ENCODE measurements at regions not wholly inside any gene's neighbourhood (a gene's known extent, or its start where the extent isn't known, plus 50 kb on each side); places are given as distances from the start of the nearest gene placed in this dataset.
"Not testable (repeated sequence)": the region's sequence is repeated elsewhere in the genome, so short reads cannot be mapped to it uniquely, and the experiment has no call there.

DNA sequence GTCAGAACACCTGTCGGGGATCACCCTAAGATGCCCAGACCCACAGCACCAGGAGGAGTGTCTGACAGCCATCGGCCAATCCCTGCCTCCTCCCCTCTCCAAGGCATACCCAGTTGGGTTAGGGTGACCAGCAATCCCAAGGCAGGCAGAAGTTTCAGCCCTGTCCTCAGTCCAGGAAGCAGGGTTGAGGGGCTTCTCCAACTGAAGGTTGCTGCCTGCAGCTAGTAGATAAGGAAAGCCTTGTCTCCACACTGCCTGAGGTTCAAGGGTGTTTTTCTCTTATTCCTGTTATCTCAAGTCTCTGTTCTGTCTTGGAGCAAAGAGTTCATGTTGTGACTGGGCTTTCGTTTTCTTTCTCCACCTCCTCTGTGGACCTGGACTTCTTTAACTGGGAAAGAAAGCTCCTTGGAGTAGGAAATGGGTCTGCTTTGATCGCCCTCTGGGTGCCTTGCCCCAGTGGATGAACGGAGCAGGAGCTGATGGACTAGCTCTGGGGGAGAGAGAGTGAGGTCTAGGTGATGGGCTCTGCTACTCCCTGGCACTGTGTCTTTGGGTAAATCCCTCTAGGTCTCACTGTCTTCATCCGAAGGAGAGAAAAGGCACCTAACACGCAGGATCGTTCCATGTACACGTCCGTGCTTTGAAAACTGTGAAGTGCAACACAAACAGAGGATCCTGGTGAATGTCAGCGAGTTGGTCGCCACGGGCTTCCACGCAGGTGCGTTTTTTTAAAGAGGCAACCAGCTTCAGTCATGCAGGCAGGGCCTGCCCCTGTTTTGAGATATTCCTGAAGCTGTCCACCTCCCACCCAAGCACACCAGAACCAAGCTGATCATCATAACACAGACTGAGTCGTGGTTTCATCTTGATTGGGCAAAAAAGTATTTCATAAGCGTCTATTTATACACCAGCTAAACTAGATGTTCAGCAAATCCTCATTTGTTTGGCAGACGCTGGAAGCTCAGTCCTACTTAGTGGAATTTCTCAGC lies 52.5 kb upstream of the FOXN3 start:
- Histone ChIP-seq H3K36me3 (ENCODE audit: control insufficient read depth, insufficient read depth, low read length) (0 out of 2 replicates have a peak, but pooled peaks cover 3% of the 10 kb centered on the region), H3K27me3 (ENCODE audit: control insufficient read depth, insufficient read depth, low read length) (no peaks in the 10 kb centered on the region), H3K9ac (ENCODE audit: low read length) (no peak overlapping the region), H3K4me1 (ENCODE audit: control insufficient read depth, insufficient read depth, low read length) (peaks cover 14% of the 10 kb centered on the region), H3K9me3 (ENCODE audit: control insufficient read depth, insufficient read depth, low read depth, low read length) (no peaks in the 10 kb centered on the region), H3K27ac (ENCODE audit: low read depth, low read length) (no peak overlapping the region), H3K4me3 (ENCODE audit: low read depth, low read length) (no peak overlapping the region)

GRCh38 chr14:89468566-89468965 lies 51.5 kb upstream of the FOXN3 start:
- peaks cover 14% of the 10 kb centered on the region for H3K4me1 ChIP-seq (ENCODE audit: control insufficient read depth, insufficient read depth, low read length)
- no peak overlapping the region for H3K27ac ChIP-seq (ENCODE audit: low read depth, low read length)
- H3K27me3 ChIP-seq (ENCODE audit: control insufficient read depth, insufficient read depth, low read length), result no peaks in the 10 kb centered on the region
- no peaks in the 10 kb centered on the region for H3K9me3 ChIP-seq (ENCODE audit: control insufficient read depth, insufficient read depth, low read depth, low read length)
- H3K36me3 ChIP-seq (ENCODE audit: control insufficient read depth, insufficient read depth, low read length), result 0 out of 2 replicates have a peak, but pooled peaks cover 3% of the 10 kb centered on the region
- no peak overlapping the region for H3K4me3 ChIP-seq (ENCODE audit: low read depth, low read length)
- H3K9ac ChIP-seq (ENCODE audit: low read length), result no peak overlapping the region

- peaks cover 14% of the 10 kb centered on the region for H3K4me1 ChIP-seq (ENCODE audit: control insufficient read depth, insufficient read depth, low read length)
- not testable (repeated sequence) for H3K36me3 ChIP-seq (ENCODE audit: control insufficient read depth, insufficient read depth, low read length); H3K4me3 ChIP-seq (ENCODE audit: low read depth, low read length); H3K9ac ChIP-seq (ENCODE audit: low read length); H3K9me3 ChIP-seq (ENCODE audit: control insufficient read depth, insufficient read depth, low read depth, low read length); H3K27me3 ChIP-seq (ENCODE audit: control insufficient read depth, insufficient read depth, low read length); H3K27ac ChIP-seq (ENCODE audit: low read depth, low read length)
Measured at GRCh38 chr14:89468030-89468429, 51.0 kb upstream of the FOXN3 start.

DNA sequence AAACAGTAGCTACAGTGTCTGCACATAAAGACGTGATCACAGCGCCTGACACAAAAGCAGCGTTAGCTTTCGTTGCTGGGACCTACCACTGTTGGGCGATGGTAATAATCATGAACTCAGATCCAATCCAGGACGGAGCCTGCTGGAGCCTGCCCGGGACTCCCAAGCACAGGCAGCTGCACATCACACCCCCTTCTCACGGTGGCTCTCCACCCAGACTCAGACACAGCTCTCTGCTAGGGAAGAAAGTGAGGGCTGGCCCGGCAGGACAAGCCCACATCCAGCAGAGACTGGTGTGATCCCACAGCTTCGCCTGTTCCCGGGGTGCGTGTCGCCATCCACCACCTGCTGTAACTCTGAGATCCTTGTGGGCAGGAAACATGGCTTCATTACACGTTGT lies 49.9 kb upstream of the FOXN3 start:
- no peak overlapping the region for H3K9ac ChIP-seq (ENCODE audit: low read length)
- 0 out of 2 replicates have a peak, but pooled peaks cover 3% of the 10 kb centered on the region for H3K36me3 ChIP-seq (ENCODE audit: control insufficient read depth, insufficient read depth, low read length)
- no peak overlapping the region for H3K27ac ChIP-seq (ENCODE audit: low read depth, low read length)
- H3K27me3 ChIP-seq (ENCODE audit: control insufficient read depth, insufficient read depth, low read length), result no peaks in the 10 kb centered on the region
- peaks cover 14% of the 10 kb centered on the region for H3K4me1 ChIP-seq (ENCODE audit: control insufficient read depth, insufficient read depth, low read length)
- H3K9me3 ChIP-seq (ENCODE audit: control insufficient read depth, insufficient read depth, low read depth, low read length), result no peaks in the 10 kb centered on the region
- no peak overlapping the region for H3K4me3 ChIP-seq (ENCODE audit: low read depth, low read length)

Measured in HUES6 (cell line).